ENCODE measurements at regions not wholly inside any gene's neighbourhood (a gene's known extent, or its start where the extent isn't known, plus 50 kb on each side); places are given as distances from the start of the nearest gene placed in this dataset.
"Not testable (repeated sequence)": the region's sequence is repeated elsewhere in the genome, so short reads cannot be mapped to it uniquely, and the experiment has no call there.

DNA sequence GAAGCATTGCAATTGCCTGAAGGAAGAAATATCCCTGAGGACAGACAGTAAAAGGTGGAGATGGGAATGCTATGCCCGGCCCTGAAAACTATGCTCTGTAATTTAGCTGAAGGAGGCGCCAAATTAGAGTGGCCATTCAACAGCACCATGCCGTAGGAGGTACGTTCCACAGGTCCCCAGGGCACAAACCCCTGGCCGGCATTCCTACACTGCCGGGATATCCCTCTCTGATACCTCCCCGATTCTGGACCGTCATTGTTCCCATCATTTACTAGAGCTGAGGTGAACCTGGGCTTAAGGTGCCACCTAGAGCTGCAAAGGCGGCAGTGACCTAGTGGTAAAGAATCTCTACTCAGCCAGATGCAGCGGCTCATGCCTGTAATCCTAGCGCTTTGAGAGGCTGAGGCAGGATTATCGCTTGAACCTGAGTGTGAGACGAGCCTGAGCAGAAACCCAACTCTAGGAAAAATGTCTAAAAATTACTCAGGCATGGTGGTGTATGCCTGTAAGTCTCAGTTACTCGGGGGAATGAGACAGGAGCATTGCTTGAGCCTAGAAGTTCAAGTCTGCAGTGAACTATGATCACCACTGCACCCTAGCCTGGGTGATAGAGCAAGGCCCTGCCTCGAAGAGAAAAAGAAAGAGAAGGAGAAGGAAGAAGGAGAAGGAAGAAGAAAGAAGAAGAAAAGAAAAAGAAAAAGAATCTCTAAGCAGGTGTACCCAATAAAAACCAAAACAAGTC, 53.0 kb upstream of the TNKS2 start:
- peak; percentile 12 for DNase-seq

DNA sequence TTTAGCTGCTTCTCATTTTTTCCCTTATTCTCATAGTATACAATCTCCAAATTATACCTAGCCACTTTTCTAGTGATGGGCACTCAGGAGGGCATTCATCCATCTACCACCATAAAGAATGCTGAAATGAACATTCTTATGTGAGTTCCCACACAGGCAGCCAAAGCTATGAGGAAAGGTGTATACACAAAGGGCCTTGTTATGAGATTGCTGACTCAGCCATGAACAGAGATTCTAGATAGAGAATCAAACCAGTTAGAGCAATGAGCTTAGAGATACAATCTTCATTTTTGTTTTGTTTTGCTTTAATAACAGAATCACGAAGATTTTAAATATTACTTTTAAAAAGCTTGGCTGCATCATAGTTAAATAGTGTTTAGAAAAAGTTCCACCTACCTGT, 54.8 kb upstream of the TNKS2 start:
- no peak for DNase-seq

DNA sequence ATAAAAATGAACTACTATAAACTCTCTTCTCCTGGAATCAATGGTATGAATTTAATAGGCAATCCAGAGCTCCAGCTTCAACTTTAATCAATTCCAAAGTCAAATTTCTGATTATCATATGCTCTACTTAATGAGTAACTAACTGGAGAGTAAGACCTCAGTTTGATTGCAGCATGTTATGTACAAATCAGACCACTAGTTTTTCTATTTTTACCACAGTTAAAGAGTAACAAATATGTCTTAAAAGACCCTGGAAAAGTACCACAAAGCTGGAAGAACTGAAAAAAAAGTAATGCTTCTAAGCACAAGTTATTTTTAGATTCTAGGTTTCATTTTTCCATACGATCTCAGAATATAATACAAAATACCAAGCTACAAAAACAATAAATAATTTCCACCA, 56.0 kb upstream of the TNKS2 start:
- DNase-seq = no peak

DNA sequence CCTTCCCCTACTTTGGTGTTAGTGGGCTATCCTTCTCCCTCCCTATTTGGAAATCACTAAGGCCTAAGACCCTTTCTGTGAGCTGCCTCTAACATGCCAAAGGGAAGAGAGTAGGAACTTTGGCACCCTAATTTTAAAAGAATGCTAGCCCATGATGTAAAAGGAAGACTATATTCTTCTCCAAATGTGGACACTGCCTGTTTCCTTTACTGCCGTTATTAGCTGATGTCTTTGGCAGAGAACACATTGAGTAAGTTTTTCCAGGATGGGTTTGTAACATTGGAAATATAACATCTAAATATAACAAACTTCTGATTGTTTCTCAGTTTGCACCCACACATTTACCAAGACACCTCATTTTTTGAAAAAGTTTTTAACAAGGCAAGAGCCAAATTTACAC, 56.9 kb upstream of the TNKS2 start:
- DNase-seq = peak; percentile 37

DNA sequence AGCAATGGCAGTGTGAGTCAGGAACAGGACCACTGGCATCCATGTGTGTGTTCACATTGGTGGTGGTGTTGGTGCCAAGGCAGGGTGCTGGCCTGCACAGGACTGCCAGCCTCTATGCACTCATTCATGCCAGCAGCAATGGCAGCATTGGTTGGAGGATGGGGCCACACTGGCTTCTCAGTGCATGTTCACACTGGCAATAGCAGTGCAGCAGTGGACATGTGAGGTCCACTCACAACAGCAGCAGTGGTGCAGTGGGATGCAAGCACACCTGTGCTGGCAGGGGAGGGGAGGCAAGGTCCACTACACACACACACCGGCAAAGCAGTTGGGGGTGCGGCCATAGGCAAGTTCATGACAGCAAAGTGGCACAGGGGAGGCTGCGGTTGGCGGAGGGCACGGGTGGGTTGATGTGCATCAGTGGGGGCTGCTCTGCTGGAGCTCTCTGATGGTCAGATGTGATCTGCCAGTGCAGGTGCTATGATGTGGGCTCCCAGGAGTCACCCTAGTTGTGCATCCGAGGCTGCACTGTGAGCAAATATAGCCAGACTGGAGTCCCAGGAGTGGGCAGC, 57.8 kb upstream of the TNKS2 start:
- no peak for DNase-seq

DNA sequence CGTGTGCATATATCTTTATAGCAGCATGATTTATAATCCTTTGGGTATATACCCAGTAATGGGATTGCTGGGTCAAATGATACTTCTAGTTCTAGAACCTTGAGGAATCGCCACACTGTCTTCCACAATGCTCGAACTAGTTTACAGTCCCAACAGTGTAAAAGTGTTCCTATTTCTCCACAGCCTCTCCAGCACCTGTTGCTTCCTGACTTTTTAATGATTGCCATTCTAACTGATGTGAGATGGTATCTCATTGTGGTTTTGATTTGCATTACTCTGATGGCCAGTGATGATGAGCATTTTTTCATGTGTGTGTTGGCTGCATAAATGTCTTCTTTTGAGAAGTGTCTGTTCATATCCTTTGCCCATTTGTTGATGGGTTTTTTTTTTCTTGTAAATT, 66.0 kb upstream of the TNKS2 start:
- not testable (repeated sequence) for DNase-seq

DNA sequence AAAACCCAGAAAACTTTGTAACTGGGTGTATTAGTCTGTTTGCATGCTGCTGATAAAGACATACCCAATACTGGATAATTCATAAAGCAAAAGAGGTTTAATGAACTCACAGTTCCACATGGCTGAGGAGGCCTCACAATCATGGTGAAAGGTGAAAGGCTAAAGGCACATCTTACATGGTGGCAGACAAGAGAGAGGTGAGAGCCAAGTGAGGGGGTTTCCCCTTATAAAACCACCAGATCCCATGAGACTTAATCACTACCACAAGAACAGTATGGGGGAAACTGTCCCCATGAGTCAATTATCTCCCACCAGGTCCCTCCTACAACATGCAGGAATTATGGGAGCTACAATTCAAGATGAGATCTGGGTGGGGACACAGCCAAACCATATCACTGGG, 68.9 kb upstream of the TNKS2 start:
- not testable (repeated sequence) for DNase-seq

DNA sequence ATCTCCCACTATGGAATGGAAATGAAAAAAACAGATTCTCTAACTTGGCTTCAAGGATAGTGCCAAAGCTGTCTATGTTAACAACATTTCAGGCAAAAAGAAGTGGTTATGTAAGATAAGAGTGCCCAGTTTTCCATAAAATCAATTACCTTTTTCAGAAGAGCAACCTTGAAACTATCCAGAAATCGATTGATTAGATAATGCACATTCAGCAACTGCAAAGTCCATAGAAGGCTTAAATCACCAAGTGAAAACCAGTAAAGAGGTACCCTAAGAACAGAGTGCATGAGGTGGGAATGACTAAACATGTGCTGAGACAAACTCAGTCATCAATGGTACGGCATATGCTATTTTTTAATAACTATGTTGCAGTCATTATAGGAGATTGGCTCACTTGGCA, 71.9 kb upstream of the TNKS2 start:
- DNase-seq = no peak

DNA sequence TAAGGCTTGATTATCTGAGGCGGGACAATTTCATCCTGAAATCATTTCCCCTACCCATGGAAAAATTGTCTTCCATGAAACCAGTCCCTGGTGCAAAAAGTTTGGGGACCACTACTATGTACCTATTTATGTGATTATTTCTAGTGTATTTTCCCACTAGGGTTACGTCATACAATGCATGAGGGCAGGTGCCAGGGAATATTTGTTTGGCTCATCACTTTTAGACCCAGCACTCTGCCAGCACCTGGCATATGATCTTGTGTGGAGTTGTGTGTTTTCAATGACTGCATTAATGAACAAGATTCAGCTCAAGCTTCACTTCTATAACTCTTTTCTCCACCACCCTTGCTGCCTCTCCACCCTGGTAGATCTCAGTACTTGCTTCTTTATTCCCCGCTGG, 73.3 kb upstream of the TNKS2 start:
- no peak for DNase-seq

DNA sequence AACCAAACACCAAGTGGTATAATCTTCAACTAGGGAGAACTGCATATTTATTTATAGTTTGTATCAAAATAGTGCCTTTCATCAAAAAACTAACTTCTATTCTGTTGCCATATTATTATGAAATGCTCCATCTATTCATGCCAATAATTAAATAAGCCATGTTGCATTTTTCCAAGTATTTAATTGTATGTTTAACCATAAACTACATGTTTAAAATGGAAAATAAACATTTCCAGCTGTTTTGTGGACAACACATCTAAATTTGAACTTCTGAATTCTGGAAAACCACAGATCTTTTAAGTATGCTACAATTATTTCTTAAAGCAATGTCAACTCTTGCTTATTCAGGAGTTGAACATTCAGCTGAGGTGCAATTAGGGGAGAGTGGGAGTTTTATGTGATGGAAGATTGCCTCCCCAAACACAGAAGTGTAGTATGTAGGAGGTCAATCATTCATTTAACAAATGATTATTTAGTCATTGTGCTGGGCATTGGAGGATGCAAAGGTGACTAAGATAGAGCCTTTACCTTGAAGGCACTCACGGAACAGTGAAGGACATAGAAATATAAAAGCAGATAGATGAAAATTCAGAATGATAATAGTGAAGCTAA, 80.7 kb upstream of the PPP1R3C start:
- DNase-seq = no peak

DNA sequence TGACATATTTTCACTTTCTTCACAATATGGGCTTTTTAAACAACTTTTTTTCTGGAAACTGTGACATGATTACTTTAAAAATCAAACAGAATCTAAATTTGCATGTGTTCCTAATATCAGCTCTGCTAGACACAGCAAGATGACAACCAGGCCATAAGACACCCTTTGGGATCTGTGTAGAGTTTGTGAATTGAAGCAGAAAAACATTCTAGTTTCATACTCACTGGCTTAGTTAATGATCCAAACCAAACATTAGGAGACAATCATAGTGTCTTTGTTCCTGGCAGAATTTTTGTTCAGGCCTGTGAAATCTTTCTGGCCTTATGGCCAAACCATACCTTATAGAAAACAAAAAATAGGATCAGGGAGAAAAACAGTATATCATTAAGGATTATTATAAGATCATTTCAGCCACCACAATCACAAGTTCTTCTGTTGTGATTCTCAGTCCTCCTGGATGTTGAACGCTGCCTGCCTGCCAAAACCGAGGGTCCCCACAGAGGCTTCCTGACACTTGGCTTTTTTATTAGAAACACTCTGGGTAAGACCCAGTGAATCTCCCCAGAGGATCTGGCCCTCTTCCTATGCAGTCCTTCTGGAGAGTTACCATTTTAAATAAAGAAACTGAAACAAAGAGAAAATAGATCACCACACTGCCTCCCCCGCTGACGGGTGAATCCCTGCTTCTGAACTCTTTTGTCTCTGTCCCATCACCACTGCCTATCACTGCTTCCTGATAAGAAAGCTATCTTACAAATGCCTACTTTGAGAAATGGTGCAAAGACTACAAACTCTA, 79.2 kb upstream of the PPP1R3C start:
- no peak for DNase-seq

DNA sequence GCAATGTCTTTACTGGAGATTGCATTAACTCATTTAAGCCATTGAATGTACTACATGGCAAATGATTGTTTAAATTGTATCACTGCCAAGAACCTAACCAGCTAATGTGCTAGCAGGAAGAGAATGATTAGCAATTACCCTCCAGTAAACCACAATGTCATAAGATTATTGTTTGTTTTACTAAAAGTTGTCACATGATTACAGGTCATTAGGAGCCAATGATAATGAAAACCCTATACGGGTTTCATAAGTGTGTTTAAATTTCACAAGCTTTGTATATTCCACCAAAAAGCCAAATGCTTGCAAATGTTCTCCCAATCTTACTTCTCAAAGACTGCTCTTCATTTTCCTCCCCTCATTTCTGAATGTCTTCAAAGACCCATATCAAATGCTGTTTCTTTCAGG, 76.5 kb upstream of the PPP1R3C start:
- no peak for DNase-seq

DNA sequence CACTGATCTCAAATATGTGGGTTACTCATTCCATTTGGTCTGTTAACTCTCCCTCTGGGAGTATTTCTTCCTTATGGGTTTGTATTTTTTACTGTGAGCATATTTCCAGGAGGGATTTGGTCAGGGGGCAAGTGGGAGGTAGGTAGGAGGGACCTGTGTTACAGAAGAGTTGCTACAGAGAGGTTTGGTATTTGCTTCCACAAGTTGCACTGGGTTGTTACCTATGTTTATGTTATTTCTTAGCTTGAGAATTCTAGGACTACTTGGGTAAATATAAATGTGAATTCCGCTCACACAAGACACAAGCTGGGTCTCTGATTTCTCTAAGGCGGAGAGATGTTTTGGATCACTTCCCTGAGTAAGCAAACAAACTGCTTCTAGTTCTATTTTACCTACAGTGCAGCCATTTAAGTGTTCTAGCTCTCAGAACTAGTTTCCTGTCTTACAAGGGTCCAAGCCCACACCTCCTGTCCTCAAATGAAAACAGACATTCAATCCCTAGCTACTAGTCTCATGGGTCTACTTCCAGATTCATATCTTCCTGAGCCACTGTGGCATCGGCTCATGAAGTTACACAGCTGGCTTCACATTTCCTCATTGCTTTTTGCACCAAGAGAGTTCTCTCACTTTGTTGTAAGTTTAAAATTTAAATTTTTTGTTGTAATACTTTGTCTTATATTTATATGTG, 75.4 kb upstream of the PPP1R3C start:
- peak; percentile 16 for DNase-seq

DNA sequence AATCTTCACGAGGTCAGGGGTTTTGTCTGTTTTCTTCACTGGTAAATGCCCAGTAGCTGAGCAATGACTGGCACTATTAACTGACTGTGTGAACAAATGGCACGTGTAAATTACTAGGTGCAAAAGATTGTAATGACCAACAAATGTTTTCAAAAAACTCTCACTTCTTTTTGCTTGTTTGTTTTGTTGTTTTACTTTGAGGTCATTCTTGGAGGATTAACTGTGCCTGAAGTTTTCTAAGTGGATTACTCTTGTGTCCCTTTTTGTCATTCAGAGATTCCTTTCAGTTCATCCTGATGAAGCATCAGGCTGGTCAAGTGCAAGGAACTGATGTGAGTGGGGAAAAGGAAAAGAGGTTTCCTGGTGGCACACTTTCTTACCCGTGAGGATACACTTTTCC, 74.4 kb upstream of the PPP1R3C start:
- no peak for DNase-seq

DNA sequence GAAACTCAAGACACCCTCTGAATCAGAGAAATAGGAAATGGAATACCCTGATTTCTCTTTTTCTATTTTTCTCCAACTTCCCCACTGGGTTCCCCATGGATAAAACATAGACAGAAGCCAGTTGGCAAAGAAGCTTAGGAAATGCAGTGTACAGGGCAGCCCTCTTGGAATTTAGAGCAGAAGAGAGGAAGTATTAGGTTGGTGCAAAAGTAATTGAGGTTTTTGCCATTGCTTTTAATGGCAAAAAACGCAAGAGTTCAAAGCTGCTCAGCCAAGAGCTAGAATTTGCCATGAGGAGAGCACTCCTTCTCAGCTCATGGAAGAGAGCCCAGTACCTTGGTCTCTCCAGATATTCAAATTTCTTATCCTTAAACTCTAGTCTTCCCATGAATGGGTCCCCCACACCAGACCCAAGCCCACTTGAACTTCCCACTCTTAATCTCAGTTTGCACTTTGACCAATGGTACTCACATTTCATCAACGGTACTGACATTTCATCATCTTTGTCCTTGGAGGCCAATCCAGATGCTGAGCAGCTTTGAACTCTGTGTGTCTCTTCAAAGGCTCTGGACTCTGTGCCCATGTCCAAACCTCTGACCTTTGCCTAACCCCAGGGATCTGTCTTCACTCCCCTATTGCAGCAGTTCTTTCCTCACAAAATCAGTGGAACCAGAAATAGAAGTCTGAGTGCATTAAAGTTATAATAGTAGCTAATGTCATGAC, 73.2 kb upstream of the PPP1R3C start:
- DNase-seq = no peak

DNA sequence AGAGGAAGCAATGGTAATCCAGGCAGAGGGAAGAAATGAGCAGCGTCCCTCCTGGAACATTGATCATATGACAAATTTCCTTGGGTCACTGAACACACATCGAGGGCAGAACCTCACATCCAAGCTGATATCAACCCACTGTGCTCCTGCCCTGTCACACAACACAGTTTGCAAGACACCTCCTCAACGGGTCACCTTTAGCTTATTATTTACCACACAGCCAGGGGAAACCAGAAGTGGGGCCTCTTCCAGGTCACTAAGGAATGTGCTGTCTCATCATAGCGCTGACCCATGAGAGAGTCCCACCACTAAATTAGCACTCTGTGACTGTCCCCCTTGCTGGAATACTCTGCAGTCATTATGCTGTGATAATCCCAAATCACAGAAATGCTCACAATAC, 69.7 kb upstream of the PPP1R3C start:
- DNase-seq = no peak

DNA sequence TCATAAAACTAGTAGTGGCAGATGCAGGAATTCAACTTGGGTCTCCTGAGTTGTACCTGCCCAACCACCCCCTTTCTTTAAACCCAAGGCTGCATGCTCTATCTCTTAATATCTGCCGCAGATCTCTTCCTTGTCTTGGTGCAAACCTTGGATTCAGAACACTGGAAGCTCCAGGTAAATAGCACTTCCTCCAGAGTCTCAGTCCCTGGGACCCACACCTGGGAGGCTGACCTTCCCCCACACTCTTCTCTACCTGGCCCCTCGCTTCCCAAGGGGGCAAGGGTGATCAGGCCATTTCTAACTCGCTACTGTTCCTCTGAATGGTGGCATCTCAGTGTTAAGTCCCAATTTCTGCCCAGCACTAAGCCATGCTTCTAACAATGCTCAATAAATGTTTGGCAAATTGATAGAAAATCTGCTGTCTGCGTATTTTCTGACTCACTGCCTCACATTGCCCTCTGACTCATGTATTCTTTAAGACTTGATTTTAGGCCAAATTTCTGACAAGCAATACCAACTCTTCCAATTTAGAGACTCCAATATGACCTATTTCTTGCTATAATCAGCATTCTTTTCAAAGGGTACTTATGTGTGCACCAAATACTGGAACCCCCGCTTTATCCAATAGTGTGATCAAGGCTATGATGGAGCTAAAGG, 68.0 kb upstream of the PPP1R3C start:
- DNase-seq = no peak

DNA sequence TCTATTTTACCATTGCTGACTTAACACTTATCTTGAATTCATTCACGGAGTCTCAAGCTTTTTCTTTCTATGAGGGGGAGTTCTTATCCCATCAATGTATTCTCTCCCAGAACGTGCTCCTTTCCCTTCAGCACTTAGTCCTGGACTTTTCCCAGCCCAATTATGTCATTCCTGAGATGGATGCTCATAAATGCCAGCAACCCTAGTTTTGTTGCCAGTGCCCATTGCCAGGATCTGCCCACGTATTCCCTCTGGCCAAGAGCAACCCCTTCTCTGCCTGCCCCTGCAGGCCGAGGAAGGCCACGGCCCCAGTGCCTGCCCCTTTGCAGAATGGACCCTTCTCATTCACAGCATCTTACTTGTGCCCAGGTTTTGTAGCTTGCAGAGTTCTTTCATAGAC, 67.4 kb upstream of the PPP1R3C start:
- no peak for DNase-seq

DNA sequence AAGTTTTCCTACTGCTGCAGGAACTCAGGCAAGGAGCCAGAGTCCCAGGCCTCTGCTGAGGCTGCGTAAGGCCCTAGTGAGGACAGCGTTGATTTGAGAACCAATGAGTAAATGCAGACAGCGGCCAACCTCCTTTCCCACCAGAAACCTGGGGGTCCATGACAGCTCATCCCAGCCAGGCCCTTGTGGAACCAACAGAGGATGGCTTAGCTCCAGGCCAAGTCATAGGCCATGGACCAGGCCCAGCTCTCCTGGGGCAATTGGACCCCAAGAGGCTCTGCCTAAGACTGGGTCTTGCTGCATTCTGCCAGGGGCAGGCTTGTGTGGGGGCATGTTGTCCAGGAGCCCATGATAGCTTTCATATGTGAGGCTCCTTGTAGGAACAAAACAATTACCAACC, 65.4 kb upstream of the PPP1R3C start:
- no peak for DNase-seq

DNA sequence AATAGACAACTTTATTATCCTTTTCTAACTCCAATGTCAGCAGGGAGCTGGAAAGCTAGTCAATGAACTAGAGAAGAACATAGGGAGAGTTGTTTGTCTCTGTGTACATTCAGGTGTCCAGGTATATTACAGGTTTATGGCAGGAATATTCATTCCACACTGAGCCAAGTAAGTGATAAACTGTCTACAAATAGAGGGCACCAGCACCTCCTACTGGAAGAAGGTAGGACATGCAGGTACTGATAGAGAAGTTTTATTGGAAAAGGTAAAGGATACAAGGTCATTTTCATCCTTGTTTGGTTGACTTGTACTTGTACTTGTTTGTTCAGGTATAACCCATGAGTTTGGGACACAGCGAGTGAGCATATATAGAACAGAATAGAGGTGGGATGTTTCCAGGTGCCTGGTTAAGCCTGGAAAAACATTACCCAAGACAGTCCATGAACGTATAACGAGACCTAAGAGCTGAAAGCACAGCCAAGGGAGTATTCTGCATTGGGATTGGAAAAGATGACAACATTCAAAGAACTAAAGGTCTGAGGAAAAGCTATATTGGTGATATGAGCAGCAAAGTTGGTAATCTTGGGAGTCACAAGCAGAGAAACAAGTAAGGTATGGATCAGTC, 61.4 kb upstream of the PPP1R3C start:
- peak; percentile 22 for DNase-seq

DNA sequence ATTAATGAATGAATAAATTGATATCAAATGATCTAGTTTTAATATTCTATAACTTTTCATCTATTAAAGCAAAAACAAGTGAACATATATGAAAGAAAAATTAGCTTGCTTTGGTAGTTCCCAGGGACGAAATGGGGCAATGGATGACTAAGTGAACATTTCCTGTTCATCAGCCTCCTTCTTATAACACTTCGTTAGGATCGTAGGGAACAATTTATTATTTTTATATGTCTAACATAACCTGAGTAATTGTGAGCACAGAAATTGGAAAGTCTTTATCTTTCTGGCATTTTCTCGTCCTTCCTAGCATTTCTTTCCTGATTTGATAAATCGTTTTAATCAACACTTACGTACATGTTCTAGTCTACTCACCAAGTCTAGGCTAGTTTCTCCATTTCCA, 59.1 kb upstream of the PPP1R3C start:
- DNase-seq = no peak
